ENCODE measurements at regions not wholly inside any gene's neighbourhood (a gene's known extent, or its start where the extent isn't known, plus 50 kb on each side); places are given as distances from the start of the nearest gene placed in this dataset.

DNA sequence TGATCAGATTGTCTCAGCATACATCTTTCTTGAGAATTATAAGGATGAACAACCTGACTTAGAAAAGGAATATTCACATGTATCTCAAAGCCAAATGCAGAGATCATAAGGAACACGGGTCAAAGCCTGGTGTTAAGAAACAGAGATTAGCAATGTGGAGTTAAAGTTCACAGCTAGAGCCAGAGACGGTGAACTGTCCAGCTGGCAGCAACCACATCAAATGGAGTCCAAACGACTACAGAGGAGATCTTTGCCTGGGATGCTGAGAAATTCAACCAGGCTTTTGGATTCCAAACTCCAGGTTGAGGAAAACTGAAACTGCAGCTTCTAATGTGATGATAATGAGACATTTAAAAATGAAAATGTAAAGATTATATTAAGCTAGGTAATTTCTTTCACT lies 939.9 kb upstream of the NXPH2 start:
- H3K9me3 ChIP-seq (replicated peaks; ENCODE audit: control insufficient read depth, insufficient read depth, low read length) = no peaks in the 10 kb centered on the region
- intact Hi-C loops (cut with micrococcal nuclease) (no loop called here), dilution Hi-C loops (cut with MboI; ENCODE audit: extremely low pct_ligation_motif_present, low sequenced_read_pairs) (no loop called here)
- ChIA-PET CTCF (no interaction called here), POLR2A (no interaction called here)
- H3K9me1 ChIP-seq (replicated peaks; ENCODE audit: control insufficient read depth, extremely low read depth, insufficient read depth, low read length) = no peaks in the 10 kb centered on the region
- no peak overlapping the region for H3K4me3 ChIP-seq (replicated peaks in 1 of 3; ENCODE audit: insufficient read depth in 1 of 3, low read depth in 1 of 3, low read length in 3 of 3)
- no peaks in the 10 kb centered on the region for H3K27me3 ChIP-seq (ENCODE audit: control insufficient read depth in 2 of 2, insufficient read depth in 2 of 2, low read length in 2 of 2)
- H3K79me2 ChIP-seq (ENCODE audit: control insufficient read depth, insufficient read depth, low read length) = no peaks in the 10 kb centered on the region
- no peak overlapping the region for H3K4me2 ChIP-seq (ENCODE audit: insufficient read depth, low read length)
- H3K9ac ChIP-seq (replicated peaks; ENCODE audit: extremely low read depth, insufficient read depth, low read length) = no peak overlapping the region
- BruUV-seq (replicated peaks) = no TSS peak
- no peaks in the 10 kb centered on the region for H4K20me1 ChIP-seq (replicated peaks; ENCODE audit: control insufficient read depth, extremely low read depth, insufficient read depth, low read length)
- H3K36me3 ChIP-seq (ENCODE audit: control insufficient read depth in 2 of 2, extremely low read depth in 1 of 2, insufficient read depth in 2 of 2, low read length in 2 of 2) = no peaks in the 10 kb centered on the region
- no peak overlapping the region for H3K27ac ChIP-seq (ENCODE audit: insufficient read depth, low read depth, low read length)
- no peak for DNase-seq (ENCODE audit: low read depth, low spot score)
- H2AFZ ChIP-seq (ENCODE audit: low read depth, low read length) = no peak overlapping the region
- FAIRE-seq = no peak
- no peaks in the 10 kb centered on the region for H3K4me1 ChIP-seq (ENCODE audit: control insufficient read depth, extremely low read depth, insufficient read depth, low read length)
- TF ChIP-seq POLR2AphosphoS5 (IDR thresholded peaks at IDR 0.05; ENCODE audit: insufficient read depth, low read depth, low read length) = no peak
- no peak for TF ChIP-seq MYC (IDR thresholded peaks at IDR 0.05; ENCODE audit: low read depth, low read length)
- TF ChIP-seq, protein P1, sequence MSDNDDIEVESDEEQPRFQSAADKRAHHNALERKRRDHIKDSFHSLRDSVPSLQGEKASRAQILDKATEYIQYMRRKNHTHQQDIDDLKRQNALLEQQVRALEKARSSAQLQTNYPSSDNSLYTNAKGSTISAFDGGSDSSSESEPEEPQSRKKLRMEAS (IDR thresholded peaks at IDR 0.05; ENCODE audit: insufficient read depth, insufficient read length) = no peak
- TF ChIP-seq GATA2 (IDR thresholded peaks at IDR 0.05; ENCODE audit: insufficient read depth, insufficient read length, low read depth, low read length) = no peak
- TF ChIP-seq FOS (IDR thresholded peaks at IDR 0.05; ENCODE audit: borderline replicate concordance, insufficient read depth, low read length) = no peak
- TF ChIP-seq, protein P2, sequence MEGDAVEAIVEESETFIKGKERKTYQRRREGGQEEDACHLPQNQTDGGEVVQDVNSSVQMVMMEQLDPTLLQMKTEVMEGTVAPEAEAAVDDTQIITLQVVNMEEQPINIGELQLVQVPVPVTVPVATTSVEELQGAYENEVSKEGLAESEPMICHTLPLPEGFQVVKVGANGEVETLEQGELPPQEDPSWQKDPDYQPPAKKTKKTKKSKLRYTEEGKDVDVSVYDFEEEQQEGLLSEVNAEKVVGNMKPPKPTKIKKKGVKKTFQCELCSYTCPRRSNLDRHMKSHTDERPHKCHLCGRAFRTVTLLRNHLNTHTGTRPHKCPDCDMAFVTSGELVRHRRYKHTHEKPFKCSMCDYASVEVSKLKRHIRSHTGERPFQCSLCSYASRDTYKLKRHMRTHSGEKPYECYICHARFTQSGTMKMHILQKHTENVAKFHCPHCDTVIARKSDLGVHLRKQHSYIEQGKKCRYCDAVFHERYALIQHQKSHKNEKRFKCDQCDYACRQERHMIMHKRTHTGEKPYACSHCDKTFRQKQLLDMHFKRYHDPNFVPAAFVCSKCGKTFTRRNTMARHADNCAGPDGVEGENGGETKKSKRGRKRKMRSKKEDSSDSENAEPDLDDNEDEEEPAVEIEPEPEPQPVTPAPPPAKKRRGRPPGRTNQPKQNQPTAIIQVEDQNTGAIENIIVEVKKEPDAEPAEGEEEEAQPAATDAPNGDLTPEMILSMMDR (IDR thresholded peaks at IDR 0.05; ENCODE audit: extremely low read depth in 1 of 2, insufficient read depth in 1 of 2, low read depth in 1 of 2, low read length in 2 of 2) = no peak
- no peak for TF ChIP-seq EZH2 (IDR thresholded peaks at IDR 0.05; ENCODE audit: borderline replicate concordance, low read depth, low read length, severe bottlenecking)
- no peak for TF ChIP-seq JUN (IDR thresholded peaks at IDR 0.05; ENCODE audit: borderline replicate concordance, insufficient read depth, insufficient read length, low read depth)
- TF ChIP-seq POLR2A (IDR thresholded peaks at IDR 0.05; ENCODE audit: low read depth, low read length) = no peak
